Heart left ventricle (tissue), 13 donors: ENCODE measurements at regions not wholly inside any gene's neighbourhood (a gene's known extent, or its start where the extent isn't known, plus 50 kb on each side); places are given as distances from the start of the nearest gene placed in this dataset.

ENCODE experiments used
- POLR2A ChIP-seq, 2 donors: fragments of 450-650 bp; IDR thresholded peaks; one replicate each; pipeline ENCODE4 v1.6.1; 2017; ENCODE audit warnings: antibody characterized with exemption in 2 of 2, mild to moderate bottlenecking in 2 of 2, moderate library complexity in 2 of 2
- TF ChIP-seq, protein P1 (sequence below), 12 donors: fragments of 200-600 bp; sonication (generic) in 4 of 12; IDR thresholded peaks; one replicate each; pipeline versions ENCODE4 v1.5.0 to v1.8.0; 2018 to 2022; ENCODE audit warnings: antibody characterized with exemption in 12 of 12, mild to moderate bottlenecking in 5 of 12
- donor health status: ischemic (EF 13 %, LVEDD 7.1; RV severe dilation, severe dysfunction).
- donor health status: DM: no; HTN: yes; CAD: no.
- donor health status: DM: no; HTN: no; CAD: no.
- donor health status: ischemic (EF 25% LVEDD 6.9; RV normal size, moderate dysfunction).
- donor health status: ischemic (EF 25% LVEDD 5.7; RV mildly dilated, moderate dysfunction).
- donor health status: ischemic (EF 35%, LVEDD 5.7; RV mildly dilated, moderate dysfunction).
- donor health status: nonischemic (EF 11% LVEDD 7.7; RV severe dilation, severe dysfunction).
- donor health status: DM: yes; HTN: yes; CAD: no.
- donor health status: PGD.
- donor health status: ischemic (EF 29% LVEDD 5.4; RV normal size, mild dysfunction).
- donor health status: nonischemic (EF 23%, LVEDD 6.1; RV moderate dilation, normal function).

DNA sequence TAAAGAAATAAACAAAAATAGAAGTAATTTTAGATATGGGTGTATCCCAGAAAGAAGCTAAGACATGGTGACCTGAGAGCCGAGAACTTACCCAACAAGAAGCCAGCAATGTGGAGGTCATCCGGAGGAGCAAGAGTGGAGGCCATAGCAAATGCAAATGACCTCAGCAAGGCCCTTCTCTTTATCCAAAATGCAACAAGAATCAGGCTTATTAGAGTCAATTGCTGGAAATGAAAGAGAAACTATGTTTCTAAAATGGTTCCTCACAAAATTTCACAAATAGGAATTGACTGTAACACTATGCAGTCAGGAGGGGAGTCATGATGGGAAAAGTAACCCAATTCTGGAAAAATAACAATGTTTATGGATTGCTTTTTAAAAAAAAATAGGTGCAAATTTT lies 90.4 kb downstream of the TNFAIP3 start:
- TF ChIP-seq, protein P1, sequence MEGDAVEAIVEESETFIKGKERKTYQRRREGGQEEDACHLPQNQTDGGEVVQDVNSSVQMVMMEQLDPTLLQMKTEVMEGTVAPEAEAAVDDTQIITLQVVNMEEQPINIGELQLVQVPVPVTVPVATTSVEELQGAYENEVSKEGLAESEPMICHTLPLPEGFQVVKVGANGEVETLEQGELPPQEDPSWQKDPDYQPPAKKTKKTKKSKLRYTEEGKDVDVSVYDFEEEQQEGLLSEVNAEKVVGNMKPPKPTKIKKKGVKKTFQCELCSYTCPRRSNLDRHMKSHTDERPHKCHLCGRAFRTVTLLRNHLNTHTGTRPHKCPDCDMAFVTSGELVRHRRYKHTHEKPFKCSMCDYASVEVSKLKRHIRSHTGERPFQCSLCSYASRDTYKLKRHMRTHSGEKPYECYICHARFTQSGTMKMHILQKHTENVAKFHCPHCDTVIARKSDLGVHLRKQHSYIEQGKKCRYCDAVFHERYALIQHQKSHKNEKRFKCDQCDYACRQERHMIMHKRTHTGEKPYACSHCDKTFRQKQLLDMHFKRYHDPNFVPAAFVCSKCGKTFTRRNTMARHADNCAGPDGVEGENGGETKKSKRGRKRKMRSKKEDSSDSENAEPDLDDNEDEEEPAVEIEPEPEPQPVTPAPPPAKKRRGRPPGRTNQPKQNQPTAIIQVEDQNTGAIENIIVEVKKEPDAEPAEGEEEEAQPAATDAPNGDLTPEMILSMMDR (IDR thresholded peaks at IDR 0.05), result no peak
- no peak for TF ChIP-seq POLR2A (IDR thresholded peaks at IDR 0.05)
